Fibroblast of skin of right quadriceps (primary cell): ENCODE measurements at regions not wholly inside any gene's neighbourhood (a gene's known extent, or its start where the extent isn't known, plus 50 kb on each side); places are given as distances from the start of the nearest gene placed in this dataset.
"Not testable (repeated sequence)": the region's sequence is repeated elsewhere in the genome, so short reads cannot be mapped to it uniquely, and the experiment has no call there.

Experiments used
- DNase-seq: peaks from one replicate; pipeline ENCODE4 v3.0.0-alpha.2; 2013

DNA sequence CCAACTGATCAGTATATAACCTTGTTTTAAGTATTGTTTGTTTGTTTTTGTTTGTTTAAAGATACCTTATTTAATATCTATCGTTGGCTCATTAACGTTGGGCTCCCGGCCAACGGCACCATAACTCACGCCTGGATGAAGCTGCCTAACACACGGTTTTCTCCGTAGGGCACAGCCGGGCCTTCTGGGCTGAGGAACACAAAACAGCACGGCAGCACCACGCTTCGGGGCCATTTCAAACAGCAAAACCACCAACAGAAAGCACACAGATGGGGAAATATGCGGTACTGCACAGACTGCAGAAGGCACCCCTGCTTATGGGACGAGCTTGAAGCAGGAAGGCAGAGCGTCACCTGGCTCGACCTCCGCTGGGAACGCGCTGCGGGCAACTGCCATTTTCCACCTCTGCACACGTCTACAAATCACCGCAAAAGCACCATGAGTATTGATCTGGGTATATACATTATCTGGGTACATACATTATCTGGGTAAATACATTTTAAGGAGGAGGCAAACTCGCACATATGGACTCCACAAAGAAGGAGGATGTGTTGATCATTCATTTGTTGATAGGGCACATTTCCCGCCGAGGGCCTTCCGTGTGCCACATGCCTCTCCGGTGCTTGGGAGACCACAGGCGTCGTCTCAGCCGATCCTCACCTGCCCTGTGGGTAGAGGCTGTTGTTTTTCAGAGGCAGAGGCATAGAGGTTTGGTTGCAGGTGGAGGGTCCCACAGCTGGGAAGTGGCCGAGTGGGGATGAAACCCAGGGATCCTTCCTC lies 123.7 kb upstream of the ATP2B2 start:
- no peak for DNase-seq

DNA sequence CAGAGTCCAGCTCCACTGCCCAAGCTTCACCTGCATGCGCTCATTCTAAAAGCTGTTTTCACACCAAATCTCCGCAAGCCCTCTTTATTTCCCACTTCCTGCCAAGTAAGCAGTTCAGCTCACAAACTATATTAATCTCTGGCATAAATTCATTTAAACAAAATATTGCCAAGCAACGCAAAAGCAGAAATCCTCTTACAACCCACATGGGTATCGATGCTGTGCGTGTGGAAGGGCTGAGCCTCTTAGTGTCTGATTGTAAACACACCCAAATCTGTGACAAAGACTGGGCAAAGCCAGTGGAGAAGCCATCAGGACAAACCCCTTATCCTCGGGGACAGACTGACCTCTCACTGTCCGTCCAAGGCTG lies 124.3 kb upstream of the ATP2B2 start:
- no peak for DNase-seq

DNA sequence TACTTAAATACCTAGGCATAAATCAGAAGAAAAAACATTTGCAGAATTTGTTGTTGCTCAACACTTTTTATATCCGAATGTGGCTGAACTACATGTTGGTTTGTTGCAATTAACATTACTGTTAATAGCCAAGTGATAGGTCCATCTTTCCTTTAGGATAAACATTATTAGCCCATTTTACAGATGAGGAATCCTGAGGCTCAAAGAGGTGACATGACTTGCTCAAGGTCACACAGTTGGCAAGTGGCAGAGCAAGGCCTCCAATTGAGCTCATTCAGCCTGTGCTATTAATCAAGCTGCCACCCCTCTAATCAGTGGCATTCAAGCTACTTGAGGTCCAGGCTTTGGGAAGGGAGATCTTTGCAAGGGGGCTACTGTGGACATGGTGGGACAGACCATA lies 125.8 kb upstream of the ATP2B2 start:
- no peak for DNase-seq

DNA sequence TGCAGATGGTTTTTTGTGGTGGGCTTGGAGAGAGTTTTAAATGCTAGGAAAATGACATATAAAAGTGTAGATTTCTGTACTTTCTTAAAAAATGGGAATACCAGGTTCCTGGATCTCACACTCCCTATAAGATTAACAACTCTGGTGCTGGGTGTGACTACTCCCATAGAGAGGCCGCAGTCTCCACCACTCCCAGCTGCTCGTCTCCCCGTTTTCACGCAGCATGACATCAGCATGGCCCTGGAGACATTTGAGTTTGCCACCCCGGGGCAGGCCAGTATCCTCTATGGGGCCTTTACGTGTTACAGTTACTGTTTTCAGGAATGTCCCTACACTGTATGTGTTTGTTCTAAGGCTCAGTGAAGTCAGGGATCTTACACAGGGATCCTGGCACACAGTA lies 126.7 kb upstream of the ATP2B2 start:
- no peak for DNase-seq

DNA sequence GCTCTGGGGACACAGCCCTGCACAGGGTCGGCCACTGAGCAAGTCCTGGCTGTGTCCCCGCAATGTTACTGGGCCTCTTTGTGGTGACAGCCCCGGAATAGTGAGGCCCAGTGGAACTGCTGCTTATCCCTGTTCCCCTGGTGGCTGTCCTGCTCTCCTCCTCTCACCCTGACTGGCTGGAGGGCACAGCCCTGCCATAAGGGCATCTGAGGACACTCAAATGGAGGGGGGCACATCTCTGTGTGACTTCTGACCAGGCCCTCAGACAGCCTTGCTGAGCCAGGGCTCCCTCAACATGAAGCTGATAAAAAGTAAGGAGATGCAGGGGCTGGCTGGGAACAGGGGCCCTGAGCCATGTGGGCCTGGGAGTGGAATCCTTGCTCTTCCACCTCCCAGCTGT lies 127.4 kb upstream of the ATP2B2 start:
- DNase-seq, result no peak

DNA sequence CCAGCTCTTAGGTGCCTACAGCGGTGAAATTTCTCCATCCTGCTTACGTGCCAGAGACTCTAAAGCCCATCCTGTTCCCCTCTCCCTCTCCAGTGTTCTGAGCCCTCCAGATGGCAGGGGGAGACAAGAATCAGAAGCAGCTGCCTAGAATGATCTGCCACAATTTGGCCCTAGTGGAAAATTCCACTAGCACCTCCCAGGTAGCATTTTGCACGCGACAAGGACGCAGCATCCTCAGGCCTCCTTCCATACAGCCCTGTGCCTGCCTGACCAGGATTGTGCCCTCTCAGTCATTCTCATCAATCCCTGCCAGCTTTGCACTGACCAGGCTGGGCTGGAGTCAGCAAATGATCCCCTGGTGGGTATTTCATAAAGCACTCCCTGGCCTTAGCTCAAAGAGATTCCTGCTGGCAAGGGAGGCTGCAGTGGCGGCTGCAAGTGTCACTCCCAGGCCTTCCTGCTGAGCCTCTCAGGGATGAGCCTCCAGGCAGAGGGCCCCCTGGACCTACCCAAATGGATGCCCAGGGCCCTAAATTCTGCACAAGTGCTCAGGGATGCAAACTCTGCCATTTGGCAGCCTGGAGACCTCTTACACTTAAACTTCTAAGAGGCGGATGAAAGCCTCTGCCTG lies 130.2 kb upstream of the ATP2B2 start:
- DNase-seq, result no peak

DNA sequence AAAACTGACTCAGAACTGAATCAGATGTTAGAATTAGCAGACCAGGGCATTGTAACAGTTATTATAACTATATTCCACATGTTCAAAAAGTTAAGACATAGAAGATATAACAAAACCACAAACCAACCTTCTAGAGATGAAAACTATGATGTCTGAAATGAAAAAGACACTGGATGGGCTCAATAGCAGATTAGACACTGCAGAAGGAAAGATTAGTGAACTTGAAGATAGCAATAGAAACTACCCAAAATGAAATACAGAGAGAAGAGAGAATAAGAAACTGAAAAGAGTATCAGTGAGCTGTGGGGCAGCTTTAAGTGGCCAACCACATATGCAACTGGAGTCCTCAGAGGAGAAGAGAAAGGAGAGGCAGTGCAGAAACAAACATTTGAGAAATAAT lies 132.0 kb upstream of the ATP2B2 start:
- no peak for DNase-seq

DNA sequence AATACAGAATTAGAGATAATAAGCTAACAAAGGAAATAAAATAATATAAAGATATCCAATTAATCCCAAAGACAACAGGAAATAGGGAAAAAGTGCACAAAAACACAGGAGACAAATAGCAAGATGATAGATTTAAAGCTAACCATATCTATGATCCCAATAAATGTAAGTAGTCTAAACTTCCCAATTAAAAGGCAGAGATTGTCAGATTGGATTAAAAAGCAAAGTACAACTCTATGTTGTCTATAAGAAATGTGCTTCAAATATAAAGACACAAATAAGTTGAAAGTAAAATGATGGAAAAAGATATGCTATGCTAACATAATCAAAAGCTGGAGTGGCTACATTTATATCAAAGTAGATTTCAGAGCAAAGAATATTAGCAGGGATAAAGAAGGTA lies 133.1 kb upstream of the ATP2B2 start:
- DNase-seq, result no peak

DNA sequence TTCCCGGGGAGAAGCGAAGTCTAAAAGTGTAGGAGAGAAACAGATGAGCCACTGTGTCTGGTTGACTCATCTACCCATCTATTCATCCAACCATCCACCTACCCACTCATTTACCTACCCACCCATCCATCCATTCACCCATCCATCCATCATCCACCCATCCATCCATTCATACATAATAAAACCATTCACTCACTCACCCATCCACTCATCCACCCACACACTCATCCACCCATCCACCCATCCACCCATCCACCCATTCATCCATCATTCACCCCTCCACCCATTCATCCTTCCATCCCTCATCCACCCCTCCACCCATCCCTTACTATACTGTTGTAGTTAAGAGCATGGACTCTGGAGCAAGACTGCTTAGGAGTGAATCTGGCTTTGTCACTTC lies 136.4 kb upstream of the ATP2B2 start:
- DNase-seq, result no peak

DNA sequence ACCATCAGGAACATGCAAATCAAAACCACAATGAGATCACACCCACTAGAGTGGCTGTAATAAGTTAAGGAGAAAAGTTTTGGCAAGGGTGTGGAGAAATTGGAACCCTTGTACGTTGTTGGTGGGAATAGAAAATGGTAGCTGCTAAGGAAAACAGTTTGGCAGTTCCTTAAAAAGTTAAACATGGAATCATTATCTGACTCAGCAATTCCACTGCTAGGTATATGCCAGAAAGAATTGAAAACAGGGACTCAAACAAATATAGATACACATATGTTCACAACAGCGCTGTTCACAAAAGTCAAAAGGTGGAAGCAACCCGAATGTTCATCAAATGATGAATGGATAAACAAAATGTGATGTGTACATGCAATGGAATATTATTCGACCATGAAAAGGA lies 138.8 kb upstream of the ATP2B2 start:
- no peak for DNase-seq

DNA sequence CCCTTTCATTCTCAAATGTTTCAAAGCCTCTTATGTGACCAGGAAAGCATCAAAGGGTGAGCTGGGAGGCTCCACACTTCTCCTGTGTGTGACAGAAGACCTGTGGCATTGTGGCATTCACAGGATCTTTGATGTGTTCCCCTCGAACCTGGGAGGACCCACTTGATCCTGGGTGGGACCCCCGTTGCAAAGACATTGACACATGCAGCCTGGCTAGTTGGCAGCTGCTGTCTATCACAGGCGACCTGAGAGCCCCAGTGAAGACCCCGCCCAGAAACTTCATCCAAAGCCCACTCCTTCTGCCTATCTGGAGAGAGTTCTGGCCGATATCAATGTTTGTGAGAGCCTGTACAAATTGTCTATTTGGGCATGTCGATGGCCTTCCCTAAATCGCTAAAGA lies 140.4 kb upstream of the ATP2B2 start:
- no peak for DNase-seq

DNA sequence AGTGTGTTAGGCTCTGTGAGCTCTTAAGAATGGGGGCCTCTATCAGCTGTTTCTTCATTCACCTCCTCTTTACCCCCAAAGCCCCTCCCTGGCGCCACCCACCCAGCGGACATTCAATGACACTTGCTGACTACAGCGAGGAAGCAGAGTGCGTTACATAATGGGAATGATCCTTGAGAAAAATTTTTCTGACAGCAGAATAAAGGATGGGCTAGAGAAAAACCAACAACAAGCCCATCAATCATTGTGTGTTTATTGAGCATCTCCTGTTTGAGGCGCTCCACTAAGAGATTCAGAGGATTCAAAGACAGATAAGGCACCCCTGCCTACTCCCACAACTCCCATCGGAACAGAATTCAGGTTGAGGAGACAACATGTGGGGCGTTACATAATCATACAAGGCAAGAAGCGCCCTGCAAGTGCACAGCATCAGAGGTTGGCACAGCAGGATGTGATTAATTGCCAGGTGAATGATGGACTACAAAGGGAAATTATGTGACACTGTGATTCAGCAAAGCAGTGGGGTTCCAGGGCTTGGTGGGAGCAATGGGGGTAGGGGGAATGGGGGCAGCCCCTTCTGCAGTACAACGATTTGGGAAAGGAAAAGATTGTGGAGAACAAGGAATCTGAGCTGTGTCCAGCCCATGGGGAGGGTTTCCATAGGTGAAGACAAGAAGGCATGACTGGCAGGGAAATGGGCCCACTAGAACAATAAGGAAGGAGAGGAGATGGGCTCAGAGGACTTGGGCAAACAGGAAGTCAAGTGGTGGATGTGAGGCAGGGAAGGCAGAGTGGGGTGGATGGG lies 141.3 kb upstream of the ATP2B2 start:
- DNase-seq, result no peak

DNA sequence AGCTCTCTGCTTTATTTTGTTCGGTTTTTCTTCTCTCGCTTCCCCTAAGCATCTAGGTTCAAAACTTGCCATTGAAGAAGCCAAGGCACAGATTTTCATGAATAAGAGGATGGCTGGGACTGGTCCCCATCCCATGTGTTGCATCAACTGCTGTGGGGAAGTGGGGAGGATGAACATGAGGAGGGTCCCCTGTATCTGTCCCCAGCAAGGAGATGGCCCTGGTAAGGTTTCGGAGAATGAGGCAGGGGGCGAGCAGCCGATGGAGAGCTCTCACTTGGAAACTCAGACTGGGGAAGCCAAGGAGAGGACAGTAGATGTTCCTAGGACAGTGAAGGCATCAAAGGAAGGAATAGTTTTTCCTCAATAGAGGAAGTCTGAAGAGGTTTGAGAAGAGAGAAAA lies 142.0 kb upstream of the ATP2B2 start:
- no peak for DNase-seq

DNA sequence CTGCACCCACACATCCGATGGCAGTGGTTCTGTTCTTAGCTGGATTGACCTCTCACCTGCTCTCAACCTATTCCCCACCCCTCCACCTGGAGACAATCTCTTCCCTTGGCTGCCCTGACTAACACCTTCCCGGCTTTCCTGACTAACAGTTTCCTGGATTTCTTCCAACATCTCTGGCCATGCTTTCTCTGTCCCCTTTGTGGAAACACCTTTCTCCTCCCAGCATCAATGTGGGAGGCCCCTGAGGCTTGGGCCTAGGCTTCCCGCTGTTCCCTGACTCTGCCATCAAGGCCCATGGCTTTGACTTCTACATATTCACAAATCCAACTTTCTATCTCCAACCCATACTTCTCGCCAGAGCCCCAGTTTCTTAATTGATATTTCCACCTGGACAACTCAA lies 142.8 kb upstream of the ATP2B2 start:
- no peak for DNase-seq

DNA sequence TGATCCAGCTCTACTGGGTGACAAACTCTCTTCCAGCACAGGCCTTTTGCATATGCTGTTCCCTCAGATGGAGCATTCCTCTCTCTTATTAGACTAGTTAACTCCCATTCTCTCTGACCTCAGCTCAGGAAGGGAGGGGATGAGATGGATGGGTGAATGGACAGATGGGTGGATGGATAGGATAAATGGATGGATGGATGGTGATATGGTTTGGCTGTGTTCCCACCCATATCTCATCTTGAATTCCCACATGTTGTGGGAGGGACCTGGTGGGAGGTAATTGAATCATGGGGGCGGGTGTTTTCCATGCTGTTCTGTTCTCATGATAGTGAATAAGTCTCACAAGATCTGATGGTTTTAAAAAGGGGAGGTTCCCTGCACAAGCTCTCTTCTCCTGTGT lies 144.1 kb upstream of the ATP2B2 start:
- DNase-seq, result not testable (repeated sequence)

DNA sequence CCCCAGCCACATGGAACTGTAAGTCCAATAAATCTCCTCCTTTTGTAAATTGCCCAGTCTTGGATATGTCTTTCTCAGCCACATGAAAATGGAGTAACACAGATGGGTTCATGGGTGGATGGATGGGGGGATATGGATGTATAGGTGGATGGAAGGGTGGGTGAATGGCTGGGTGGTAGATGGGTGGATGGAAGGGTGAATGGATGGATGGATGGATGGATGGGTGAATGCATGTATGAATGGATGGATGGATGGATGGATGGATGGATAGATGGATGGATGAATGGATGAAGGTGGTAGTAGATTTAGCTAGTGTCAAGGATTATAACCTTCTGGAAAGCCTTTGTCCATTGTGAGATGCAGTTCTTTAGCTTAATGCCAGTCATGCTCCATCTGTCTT lies 146.1 kb upstream of the ATP2B2 start:
- DNase-seq, result no peak

DNA sequence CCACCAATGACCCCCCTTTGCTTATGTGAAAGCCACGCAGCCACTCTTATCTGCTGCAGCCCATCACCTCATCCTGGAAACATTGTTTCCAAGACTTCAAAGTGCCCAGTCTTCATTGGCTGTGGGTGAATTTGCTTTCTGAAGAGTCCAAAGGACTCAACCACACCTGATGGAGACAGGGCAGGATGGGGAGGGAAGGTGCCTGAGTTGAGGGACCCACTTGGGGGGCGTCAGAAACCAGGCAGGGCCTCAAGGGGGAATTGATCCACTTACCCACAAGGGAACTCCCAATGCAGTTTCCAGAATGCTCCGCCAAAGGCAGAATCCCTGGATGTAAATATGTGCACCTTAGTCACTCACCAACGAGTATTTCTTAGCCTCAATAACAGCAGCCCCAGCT lies 147.9 kb upstream of the ATP2B2 start:
- DNase-seq, result no peak

DNA sequence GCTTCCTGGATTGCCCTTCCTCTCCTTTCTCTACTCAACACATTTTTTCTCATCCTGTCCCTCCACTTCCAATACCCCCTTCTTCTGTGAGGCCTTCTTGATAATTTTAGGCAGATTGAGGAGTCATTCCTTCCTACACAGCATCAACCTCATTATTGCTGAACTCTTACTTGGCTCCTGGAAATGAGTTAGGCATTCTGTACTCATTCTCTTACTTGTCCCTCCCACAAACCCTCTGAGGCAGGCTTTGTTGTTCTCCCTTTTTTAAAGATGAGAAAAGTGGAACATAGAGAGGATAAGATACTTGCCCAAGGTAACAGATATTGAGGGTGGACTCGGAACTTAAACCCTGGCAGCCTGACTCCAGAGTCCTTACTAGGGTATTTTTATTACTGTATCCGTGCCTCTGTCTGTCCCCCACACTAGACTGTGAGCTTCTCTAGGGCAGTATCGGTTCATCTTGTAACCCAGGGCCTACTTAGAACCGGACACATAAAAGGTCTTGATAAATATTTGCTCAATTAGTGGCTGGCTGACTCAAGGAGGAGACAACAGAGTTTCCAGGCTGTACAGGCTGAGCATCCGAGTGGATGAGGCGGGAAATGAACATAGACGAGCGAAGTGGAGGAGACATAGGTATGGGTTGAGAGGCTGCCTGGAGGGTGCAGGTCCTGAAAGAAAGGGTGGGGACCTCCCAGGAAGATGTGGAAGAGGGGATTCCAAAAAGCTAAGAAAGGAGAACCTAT lies 148.7 kb upstream of the ATP2B2 start:
- DNase-seq, result no peak

DNA sequence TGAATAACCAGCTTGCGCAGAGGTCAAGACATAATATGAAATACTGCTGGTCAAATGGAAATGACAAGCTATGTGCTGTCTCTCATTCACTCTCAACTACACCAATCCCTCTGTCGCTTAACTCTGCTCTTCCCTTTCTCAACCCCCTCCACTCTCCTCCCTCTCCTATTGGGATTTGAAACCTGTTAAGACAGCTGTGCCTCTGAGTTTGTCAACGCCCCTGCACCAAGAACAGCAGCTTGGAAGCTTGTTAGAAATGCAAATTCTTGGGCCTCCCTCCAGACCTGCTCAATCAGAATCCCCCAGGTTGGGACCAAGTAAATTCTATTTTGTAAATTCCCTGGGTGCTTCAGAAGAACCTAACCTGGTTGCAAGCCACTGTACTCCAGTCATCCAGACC lies 149.7 kb upstream of the ATP2B2 start:
- DNase-seq, result no peak

DNA sequence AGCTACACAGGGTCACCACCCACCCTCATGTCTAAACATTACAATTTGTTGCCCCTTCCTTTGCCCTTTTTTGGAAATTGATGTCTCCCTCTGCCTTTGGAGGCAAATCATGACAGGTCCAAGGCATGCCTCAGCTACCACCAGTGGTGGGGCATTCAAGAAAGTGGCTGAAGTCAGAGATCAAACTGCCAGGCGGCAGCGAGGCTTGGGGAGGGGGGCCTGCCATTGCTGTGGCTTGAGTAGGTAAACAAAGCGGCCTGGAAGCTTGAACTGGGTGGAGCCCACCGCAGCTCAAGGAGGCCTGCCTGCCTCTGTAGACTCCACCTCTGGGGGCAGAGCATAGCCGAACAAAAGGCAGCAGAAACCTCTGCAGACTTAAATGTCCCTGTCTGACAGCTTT lies 152.0 kb upstream of the ATP2B2 start:
- DNase-seq, result not testable (repeated sequence)

DNA sequence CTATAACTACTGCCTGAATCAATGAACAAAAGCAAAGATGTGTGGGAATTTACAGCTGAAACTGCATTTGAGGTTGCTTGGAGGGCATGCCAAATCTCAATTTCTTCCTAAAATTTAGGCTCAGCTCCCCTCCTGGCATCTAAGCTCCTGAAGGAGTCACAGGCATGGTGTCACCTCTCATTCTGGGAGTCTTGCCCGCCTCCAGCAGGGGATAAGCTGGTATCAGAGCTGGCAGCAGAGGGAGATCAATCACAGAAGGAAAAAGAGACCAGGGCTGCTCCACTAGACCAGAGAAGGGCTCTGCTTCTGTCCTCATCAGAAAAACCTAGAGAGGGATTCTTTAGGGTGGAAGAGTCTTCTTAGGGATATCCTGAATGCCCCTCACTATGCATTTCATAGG lies 150.4 kb upstream of the SLC6A11 start:
- DNase-seq, result no peak

DNA sequence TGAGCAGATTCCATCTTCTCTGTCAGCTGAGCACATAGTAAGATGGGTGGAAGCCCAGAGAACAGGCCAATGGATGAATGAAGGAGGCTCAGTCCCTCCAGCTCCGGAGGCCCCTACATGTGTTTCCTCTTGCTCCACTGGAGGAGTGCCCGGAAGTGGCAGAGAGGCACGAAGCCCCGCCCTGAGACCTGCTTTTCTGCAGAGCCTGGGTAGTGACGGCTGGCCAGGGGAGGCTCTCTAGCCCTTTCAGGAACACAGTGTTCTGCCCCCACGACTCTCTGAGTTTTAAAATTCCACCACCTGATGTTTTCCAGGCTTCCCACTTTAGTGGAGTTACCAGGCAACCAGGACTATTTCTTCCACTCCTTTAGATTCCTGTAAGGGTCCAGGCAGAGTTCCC lies 149.4 kb upstream of the SLC6A11 start:
- DNase-seq, result no peak

DNA sequence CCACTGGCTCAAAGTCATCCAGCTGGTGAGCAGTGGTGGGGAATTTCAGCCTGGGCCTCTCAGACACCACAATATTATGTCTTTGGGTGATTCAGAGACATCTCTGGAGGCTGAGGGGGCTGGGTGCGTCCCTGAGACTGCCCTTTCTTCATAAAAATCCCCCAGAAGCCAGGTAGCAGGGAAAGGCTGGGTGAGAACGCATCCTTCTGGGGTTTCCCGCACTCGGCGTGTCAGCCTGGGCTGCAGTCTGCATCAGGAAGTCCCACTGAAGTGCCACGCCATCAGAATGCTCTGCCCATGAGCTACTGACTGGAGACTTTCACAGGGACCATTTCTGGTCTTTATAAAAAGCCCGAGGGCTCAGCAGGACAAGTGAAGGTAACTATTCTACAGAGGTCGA lies 148.8 kb upstream of the SLC6A11 start:
- DNase-seq, result no peak
